HepG2 (cell line): ENCODE measurements at regions not wholly inside any gene's neighbourhood (a gene's known extent, or its start where the extent isn't known, plus 50 kb on each side); places are given as distances from the start of the nearest gene placed in this dataset.

Experiments used
- ZNF382 ChIP-seq: sonication (generic); formaldehyde crosslinking; IDR thresholded peaks from 2 replicates; pipeline ENCODE4 v1.5.0; 2020; ENCODE audit warnings: missing genetic modification reagents, mild to moderate bottlenecking, borderline replicate concordance
- TF ChIP-seq, protein P1 (sequence below): conservative IDR thresholded peaks from 2 replicates; pipeline ENCODE4 v1.6.1; 2018; ENCODE audit warnings: missing genetic modification reagents

DNA sequence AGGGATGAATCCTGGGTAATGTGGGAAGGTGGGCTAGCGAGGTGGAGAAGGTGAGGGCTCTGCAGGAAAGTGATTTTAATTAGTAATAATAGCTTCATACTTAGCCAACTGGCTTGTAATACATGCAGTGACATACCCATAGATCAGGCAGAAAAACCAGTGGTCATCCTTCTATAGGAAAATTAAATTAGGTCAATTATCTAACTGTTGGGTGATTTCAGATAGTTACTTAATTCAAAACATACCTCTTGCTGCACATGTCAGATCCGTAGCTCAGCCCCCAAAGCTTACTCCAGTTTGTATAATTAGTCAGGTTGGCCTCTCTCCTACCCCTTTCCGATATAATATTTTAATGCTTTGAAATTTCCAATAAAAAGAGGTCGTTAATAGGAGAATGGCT is 137.0 kb downstream of the TMEM114 start:
- TF ChIP-seq, protein P1, sequence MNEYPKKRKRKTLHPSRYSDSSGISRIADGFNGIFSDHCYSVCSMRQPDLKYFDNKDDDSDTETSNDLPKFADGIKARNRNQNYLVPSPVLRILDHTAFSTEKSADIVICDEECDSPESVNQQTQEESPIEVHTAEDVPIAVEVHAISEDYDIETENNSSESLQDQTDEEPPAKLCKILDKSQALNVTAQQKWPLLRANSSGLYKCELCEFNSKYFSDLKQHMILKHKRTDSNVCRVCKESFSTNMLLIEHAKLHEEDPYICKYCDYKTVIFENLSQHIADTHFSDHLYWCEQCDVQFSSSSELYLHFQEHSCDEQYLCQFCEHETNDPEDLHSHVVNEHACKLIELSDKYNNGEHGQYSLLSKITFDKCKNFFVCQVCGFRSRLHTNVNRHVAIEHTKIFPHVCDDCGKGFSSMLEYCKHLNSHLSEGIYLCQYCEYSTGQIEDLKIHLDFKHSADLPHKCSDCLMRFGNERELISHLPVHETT, result no peak
- TF ChIP-seq ZNF382 (CRISPR knock-in tag), result no peak
